Hematopoietic multipotent progenitor cell treated with erythropoietin and hydrocortisone succinate and interleukin-3 and kit ligand, for 6 days (in vitro differentiated cells): ENCODE measurements at regions not wholly inside any gene's neighbourhood (a gene's known extent, or its start where the extent isn't known, plus 50 kb on each side); places are given as distances from the start of the nearest gene placed in this dataset.

Experiments
- DNase-seq: peaks from one replicate; pipeline ENCODE4 v3.0.0-alpha.2; 2015

DNA sequence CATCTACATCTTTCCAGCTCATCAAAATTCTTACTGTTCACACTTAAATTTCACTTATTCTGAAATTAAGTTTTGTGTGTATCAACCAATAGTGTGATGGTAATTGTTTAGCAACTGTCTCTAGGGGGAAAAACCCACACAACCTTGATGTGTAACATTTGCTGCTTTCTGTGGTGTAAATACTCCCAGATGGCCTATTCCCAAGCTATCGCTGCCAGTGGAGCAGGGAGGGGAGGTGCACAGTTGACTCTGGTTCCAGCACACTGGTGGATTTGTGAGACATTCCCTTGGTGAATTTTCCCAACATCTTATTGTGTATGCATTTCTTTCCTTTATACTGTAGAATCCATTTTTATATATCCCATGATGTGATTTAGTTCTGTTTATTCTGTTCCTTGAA lies 275.9 kb upstream of the SHH start:
- DNase-seq, result no peak

DNA sequence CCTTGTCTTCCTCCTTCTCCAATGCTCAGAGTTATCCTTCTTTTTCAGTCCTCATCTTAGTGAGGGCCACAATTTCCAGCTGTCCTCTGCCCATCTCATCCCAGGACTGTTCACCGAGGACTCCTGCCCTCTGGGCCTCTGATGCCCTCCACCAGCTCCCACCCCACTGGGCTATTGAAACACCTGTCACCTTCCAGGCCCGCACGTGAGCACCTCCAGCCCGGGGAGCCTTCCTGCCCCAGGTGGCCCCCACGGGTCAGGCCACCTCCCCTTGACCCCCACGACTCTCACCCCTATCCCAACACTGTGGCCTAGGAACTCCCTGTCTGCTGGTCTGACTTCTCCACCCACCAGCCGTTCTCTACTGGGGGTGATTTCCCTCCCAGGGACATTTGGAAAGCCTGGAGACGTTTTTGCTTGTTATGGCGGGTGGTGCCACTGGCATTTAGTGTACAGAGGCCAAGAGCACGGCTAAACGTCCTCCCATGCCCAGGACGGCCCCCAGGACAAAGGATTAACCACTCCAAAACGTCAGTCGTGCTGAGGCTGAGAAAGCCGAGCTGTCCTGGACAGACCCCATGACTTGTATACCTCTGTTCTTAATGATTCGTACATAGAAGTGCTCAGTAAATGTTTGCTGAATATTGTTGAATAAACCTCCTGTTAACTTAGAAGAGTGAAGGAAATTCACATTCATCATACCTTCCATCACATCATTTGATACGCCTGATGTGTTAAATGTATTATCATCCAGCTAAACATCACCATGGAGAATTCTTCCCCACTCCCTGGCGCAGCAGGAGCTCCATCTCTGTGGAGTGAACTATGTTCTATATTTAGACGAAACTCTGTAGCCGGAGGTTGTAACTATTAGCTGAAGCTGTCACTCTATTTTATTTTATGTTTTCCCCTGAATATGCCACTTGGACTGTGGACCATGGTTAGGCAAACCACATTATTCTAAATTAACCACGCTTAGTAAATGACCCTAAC lies 270.1 kb upstream of the SHH start:
- no peak for DNase-seq

DNA sequence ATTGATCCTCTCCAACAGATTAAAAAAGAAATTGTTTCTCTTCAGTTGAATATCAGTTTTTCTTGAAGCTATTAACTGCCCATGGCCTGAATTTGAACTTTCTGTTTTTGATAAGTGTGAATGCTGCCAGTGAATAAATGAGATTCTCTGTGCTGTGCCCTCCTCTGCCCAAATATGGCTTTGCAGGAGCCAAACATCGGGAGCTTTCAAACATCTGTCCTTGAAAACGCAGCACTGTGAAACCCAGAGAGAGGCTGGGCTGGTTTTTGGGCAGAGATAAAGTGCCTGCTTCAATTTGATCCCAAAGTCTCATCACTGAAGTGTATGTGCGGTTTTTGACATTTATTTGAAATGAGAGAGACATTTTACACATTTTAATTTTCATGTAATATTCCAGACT lies 268.3 kb upstream of the SHH start:
- DNase-seq, result no peak

DNA sequence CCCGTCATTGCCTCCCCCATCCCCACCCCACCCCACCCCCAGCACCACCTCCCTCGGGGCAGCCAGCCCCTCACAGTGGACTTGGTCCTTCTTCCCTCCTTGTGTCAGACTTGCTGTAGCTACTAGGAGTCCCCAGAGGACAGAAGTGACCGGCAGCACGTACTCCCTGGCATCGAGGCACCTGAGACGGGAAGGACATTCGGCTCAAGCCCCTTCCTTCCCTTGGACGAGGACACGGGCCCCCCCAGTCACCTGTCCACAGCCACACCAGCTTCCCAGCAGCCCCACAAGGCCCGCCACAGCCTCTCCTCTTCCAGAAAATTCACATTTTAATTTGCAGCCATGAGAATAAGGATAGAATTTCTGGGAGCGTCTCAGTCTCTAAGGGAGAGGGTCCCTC lies 267.8 kb upstream of the SHH start:
- DNase-seq, result no peak

DNA sequence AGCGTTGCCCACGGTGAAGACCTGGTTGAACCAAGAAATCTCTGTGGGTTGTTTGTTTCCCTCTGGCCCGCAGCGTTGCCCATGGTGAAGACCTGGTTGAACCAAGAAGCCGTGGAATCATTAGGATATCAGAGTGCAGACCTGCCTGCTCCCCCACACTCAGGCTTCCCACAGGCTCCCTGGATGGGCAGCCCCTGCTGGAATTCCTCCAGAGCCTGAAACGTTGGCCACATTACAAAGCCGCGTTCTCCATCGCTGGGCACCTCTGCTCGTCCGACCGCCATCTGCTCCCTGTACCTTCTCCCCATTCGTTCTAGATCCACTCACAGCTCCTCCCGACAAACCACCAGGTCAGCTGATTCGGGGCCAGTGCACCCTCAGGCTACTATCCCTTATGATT lies 266.9 kb upstream of the SHH start:
- no peak for DNase-seq

DNA sequence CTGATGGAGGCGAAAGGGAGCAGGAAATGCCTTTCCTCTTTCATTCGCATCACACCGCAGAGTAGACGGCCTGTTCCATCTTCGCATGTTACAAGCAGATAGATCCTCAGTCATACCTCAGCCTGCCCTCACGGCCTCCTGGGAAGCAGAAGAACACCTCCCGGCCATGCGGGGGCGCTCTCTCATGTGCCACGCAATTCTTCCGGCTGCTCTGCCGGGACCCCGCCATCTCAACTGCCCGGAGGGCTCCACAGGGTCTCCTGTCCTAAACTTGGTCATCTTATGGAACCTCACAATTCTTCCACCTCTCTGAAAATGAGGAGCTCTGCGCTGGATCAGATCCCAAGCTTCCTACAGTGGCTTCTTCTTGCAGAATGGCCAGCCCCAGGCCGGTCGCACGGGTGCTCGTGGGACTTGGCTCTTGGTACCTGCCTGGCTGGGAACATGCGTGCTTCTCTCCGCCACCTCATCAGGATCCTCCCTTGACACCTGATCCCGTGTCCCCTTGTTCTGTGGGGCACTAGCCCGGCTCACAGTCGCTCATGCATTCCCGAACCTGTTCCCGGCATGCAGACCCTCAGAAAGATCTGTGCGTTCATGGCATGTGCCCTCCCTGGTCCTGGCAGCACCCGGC lies 262.8 kb upstream of the SHH start:
- DNase-seq, result no peak

DNA sequence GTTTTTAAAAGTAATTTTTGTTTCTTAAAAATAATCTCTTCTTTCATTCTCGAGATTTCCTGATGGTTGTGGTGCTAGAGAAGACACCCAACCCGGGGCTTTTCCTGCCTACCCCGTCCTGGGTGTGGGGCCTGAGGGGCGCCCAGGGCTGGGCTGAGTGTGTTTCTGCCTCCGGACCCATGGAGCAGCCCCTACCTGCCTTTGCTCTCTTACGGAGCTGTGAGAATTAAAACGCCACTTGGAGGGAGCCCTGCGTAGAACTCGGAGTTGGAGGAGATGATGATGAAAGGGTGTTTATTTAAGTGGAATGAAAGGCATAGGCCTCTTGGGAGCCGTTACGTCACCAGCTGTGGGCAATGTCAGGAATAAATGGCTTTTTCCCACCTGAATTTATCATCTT lies 261.8 kb upstream of the SHH start:
- DNase-seq, result no peak

DNA sequence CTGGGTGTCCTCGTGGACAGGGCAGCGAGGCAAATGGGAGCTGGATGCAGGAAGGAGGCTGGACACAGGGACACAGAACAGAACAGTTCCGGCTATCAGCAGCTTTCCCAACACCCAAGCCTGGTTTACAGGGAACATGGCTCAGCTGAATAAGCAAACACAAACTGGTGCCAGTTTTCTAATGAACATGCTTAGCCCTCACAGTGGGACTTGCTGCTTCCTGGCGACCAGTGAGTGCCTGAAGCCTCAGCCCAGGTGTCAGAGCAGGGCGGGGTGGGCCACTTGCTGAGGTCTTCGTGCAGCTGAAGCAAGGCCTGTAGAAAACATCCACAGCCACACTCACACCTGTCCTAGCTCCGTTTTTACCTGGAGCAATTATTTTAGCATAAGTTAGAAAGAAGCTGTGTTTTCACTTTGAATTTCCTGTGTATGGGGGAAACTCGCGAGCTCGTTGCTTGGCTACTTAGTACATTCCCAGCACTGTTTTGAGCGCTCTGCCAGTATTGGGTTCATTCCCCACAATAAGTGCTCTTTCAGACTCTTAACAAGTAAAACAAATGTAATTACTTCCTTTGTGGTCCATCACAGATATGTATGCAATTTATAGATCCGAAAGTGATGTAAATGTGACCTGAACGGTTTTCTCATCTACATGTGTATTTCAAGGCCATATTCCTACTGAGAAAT lies 261.2 kb upstream of the SHH start:
- DNase-seq, result no peak

DNA sequence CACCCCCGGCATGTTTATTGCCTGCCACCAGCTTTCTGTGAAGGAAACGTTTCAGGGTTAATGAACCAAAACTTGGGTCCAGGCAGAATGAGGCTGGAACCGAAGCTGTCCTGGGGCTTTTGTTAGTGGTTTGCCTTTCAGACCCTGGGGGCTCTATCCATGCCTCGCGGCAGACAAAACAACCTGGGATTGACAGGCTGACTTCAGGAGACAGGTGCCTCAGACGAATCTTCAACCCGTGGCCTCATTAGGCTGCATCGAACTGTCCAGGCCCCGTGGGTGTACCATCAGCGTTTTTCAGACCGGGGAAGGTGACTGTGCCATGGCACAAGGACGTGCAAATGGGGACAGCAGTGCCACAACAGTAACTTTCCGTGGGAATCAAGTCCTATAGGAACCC lies 259.3 kb upstream of the SHH start:
- DNase-seq, result no peak

DNA sequence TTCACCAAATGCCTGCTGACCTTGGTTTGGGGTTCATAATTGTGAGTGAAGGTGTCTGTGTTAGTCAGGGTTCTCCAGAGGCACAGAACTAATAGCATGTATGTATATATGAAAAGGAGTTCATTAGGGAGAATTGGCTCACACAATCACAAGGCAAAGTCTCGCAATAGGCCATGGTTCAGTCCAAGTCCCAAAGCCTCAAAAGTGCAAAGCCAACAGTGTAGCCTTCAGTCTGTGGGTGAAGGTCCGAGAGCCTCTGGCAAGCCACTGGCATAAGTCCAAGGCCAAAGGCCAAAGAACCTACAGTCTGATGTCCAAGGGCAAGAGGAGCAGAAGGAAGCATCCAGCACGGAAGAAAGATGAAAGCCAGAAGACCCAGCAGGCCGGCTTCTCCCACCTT lies 257.6 kb upstream of the SHH start:
- no peak for DNase-seq

DNA sequence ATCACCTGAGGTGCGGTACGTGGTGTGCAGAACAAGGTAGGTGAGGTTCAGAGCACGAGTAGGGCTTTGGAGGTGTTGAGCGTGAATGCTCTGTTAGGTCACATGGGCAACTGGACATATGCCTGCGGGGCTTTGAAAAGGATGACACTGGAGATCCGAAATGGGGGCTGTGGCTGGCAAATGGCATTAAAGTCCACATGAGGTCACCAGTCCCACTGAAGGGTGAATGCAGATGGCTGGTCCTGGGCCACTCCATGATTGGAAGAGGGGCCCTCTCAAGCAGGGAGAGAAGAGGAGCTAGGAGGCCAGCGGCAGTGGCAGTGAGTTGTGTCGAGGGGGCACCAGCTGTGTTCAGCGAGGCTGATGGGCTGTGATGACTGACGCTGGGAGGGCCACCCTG lies 254.9 kb upstream of the SHH start:
- DNase-seq, result no peak

DNA sequence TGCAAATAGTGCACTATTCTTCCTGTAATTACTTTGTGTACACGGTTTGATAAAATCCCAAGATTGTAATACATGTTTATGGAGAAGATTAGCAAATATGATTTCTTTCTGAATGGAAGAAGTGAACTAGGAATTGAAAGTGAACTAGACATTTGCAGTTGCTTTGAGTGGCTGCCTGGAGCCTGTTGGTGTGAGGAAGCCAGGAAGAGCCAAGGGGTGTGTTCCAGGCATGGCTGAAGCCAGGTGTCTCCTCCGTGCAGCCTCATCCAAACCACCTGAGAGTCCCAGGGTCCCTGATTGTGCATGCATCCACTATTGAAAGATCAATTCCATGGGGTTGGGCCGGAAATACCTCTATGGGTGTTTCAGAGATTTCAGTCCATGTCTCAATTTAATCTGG lies 253.1 kb upstream of the SHH start:
- DNase-seq, result no peak

DNA sequence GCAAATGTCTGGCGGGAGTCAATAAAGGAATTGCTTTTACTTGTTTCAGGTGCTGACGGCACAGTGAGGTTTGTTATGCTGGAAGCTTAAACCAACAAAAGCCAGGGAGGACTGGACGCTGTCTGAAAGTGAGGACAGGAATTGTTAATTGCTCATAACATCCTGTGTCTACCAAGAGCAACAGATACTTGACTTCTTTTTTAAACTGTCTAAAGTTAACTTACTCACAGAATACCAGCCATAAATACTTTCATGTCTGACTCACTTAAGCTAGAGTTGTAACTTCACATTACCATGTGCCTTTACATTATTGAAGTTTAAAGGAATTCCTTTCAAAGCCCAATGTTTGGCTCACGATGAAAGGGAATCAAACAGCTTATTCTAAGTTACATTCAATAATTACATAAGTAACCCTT lies 252.7 kb upstream of the SHH start:
- no peak for DNase-seq

DNA sequence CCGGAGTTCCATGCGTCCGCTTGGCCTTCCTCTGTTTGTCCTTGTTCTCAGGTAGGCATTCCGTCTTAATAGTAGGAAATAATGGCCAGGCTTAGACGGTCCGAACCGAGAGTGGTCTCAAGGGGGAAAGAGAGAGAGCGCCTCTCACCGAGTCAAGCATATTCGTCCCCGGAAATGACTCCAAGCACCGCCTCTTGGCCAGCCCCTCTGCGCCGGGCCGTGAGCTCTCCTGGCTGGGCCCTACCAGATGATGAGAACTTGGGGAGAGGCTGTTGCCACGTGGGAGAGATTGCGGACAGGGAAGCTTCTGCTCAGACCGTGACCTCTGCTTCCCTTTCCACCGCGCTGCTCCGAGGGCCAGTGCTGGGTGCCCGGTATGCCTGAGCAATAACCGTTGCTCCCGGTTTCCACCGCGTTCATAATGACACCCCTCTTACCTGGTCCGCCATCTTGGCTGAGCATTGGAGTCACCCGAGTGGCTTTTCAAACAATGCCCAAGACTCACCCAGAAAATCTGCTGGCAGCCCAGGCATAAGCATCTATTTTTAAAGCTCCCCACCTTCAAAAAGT lies 251.1 kb upstream of the SHH start:
- DNase-seq, result no peak

DNA sequence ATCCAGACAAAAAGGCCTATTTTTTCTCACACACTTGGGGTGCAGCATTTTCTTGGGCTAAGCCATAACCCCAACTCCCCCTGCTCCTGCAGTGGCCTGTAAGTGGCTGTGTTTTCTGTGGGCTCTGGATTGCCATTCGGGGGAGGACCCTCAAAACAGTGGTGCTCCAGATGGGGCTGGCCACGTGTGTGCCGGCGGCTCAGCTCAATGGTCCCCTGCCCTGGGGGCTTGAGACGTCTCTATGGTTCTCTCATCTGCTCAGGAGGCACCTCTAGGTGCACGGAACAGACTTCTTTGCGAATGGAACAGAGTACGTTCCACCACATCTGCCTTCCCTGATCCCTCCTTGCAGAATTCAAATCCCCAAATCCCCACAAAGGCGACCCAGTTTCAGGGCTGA lies 250.0 kb upstream of the SHH start:
- no peak for DNase-seq

DNA sequence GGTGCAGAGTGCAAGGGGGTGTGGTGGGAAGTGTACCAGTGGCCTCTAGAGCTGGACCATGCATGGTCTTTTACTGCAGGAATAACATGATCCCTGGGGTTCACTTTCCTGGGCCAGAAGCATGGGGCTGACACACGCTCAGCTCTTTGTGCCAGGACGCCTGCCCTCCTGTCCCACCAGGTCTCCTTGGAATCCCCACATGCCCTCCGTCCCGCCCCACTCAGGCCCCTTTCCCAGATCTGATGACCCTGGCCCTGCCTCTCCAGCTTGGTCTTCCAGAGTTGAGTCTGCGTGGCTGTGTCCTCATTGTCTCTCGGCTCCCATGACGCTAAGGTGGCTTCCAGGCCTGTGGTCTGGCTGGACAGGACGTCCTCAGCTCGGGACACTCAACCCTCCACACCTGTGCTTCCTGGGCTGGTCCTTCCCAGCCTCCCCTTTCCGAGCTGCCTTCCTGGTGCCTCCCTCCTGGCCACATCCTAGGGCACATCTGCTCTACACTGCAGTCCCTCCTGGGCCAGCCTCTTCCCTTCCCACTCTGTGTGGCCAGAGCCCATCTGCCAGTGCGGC lies 249.5 kb upstream of the SHH start:
- no peak for DNase-seq

DNA sequence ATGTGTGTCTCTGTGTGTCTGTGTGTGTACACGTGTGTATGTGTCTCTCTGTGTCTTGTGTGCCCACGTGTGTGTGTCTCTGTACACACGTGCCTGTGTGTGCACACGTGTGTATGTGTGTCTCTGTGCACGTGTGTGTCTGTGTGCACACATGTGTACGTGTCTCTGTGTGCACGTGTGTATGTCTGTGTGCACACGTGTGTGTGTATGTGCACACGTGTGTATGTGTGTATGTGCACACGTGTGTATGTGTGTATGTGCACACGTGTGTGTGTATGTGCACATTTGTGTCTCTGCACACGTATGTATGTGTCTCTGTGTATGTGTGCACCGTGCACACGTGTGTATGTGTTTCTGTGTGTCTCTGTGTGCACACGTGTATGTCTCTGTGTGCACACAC lies 248.7 kb upstream of the SHH start:
- DNase-seq, result no peak

DNA sequence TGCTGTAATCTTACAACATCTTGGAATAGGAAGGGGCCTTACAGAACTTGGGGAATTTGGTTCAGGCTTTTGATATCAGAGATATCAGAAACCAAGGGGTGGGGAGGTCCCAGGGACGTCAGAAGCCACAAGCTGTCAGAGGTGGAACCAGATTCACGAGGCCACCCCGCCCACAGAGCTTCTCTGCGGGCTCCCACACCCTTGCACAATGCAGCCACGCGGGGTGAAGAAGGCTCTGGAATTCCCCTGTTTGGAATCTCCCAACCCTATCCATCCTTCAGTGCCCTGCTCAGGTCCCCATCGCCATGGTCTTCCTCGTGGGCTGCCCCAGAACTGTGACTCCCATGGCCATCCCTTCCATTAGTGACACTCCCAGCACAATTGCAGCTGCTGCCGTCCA lies 247.1 kb upstream of the SHH start:
- DNase-seq, result no peak

DNA sequence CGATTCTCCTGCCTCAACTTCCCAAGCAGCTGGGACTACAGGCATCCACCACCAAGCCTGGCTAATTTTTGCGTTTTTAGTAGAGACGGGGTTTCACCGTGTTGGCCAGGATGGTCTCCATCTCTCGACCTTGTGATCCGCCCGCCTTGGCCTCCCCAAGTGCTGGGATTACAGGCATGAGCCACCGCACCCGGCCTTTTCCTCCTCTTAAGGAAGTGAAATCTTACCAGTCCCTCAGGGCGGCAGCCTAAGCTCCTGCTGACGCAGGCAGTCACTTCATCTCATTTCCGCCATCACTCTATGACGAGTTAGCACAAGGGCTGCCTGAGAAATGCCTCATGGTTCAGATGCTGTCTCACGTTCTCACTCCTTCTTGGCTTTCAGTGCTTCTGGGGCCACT lies 246.0 kb upstream of the SHH start:
- DNase-seq, result no peak

DNA sequence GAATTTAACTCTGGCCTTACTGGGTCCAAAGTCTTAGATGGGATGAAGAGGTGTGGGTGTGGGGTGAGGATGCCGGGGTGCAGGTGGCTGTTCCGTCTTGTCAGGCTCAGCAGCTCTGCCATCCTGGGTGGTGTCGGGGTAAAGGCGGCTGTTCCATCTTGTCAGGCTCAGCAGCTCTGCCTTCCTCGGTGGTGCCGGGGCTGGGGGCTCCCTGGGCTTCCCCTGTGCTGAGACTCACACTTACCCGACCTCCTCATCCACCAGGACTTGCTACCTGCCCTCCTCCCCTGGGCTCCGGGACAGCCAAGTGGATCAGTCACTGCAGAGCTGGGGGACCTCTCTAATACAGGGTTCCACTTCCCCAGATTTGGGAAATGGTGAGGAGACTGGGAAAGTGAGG lies 244.3 kb upstream of the SHH start:
- DNase-seq, result no peak

DNA sequence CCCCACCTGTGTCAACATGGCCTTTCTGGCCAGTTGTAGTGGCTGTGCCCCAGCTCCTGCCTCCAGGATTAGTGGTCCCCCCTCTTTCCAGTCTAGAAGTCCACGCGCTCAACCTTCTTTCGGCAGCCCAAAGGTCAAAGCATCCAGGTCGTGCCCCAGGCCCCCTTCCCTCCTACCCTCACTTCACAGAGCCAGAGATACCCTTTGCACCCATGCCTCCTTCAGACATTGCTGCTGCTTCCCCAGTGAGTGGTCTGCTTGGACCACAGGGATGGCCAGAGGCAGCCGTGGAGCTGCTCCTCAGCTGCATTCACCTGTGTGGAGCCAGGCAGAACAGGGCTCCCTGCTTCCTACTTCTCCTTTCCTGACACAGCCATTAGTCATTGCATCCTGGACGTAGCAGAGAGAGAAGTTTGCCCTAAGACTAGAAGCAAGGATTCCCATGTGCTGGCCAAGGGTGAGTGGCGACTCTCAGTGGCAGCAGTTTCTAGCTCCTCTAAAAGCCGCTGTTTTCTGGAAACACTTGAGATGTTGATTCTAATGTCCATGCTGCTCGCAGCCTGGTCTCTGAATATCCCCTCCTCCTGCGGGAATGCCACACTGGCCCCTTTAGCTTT lies 243.1 kb upstream of the SHH start:
- DNase-seq, result no peak

DNA sequence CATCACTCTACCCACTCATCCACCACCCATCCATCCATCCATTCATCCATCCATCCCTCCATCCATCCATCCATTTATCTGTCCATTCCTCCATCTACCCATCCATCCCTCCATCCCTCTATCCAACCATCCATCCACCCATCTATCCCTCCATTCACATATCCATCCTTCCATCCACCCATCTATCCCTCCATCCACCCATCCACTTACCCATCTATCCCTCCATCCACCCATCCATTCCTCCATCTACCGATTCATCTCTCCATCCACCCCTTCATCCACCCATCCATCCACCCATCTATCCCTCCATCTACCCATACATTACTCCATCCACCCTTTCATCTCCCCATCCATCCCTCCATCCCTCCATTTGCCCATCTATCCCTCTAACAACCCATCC lies 239.6 kb upstream of the SHH start:
- no peak for DNase-seq
